Amniotic epithelial cell (primary cell): ENCODE measurements at regions not wholly inside any gene's neighbourhood (a gene's known extent, or its start where the extent isn't known, plus 50 kb on each side); places are given as distances from the start of the nearest gene placed in this dataset.
A peak's percentile ranks its signal among the peaks of the same experiment; 100 is the strongest.
"Not testable (repeated sequence)": the region's sequence is repeated elsewhere in the genome, so short reads cannot be mapped to it uniquely, and the experiment has no call there.

Source experiments
- DNase-seq: peaks from one replicate; pipeline ENCODE4 v3.0.0-alpha.2; 2010; ENCODE audit warnings: low read depth

DNA sequence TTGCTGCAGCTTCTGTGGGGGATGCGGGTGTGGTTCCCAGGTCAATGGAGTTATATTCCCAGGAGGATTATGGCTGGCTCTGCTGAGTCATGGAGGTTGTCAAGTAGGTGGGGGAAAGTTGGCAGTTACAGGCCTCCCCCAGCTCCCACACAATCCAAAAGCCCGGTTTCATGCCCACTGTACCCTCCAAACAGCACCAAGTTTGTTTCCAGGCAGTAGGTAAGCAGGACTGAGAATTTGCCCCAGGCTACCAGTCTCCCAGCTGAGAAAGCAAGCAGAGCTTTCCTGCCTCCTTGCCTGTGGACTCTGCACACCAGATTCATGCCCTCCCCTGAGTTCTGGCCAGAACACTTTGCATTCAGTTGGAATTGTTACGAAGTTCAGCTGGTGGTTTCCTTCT, 578.2 kb downstream of the MEI4 start:
- DNase-seq = no peak

DNA sequence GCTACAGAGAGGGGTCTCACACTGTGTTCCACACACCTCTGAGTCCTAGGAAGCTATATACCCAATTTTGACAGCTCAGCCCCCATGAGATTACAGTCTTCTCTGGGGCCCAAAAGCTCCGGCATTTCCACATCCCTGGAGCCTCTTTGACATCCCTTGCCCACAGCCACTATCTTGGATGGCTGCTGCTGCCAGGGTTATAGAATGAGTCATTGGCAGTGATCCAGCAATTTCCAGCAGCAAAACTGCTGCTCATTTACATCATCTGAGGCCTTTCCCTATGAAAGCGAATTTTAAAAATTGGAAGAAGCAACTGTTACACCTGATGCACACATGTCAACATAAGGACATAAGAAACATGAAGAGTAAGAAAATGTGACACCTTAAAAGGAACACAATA, 590.7 kb downstream of the MEI4 start:
- DNase-seq = peak; percentile 8

- DNase-seq = no peak
These were observed 599.1 kb downstream of the MEI4 start for GRCh38 chr6:78251931-78252330.

- no peak for DNase-seq
These were observed 600.8 kb downstream of the MEI4 start for GRCh38 chr6:78253618-78254017.

DNA sequence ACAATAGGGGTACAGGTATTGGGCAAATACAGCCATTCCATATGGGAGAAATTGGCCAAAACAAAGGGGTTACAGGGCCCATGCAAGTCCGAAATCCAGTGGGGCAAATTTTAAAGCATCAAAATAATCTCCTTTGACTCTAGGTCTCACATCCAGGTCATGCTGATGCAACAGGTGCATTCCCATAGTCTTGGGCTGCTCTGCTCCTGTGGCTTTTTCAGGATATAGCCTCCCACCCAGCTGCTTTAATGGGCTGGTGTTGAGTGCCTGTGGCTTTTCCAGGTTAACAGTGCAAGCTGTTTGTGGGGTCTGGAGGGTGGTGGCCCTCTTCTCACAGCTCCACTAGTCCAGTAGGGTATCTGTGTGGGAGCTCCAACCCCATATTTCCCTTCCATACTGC, 607.1 kb downstream of the MEI4 start:
- DNase-seq = no peak

GRCh38 chr6:78260427-78260826, 606.9 kb upstream of the IRAK1BP1 start:
- DNase-seq = not testable (repeated sequence)

- DNase-seq = no peak
These were observed 598.5 kb upstream of the IRAK1BP1 start for GRCh38 chr6:78268591-78269452.

GRCh38 chr6:78300885-78301284, 566.5 kb upstream of the IRAK1BP1 start:
- DNase-seq = no peak

DNA sequence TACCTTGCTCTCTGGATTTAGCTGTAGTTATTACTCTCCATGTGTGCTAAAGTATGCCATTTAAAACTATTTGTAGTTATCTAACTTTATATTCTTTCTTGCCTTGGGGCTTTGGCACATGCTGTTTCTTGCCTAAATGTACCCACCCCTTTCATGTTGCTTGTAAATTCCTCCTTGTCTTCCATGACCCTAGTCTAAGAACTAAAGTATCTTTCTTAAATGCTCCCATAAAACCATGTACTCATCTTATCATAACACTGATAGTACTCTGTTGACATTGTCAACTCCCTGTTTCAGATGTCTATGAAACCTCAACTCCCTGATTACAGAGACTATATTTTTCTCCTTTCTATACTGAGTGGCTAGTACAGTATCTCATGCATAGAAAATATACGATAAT, 564.9 kb upstream of the IRAK1BP1 start:
- no peak for DNase-seq

- no peak for DNase-seq
These were observed 559.3 kb upstream of the IRAK1BP1 start for GRCh38 chr6:78308025-78308424.

- DNase-seq = no peak
These were observed 545.1 kb upstream of the IRAK1BP1 start for GRCh38 chr6:78322068-78322845.

- DNase-seq = peak; percentile 1
These were observed 543.1 kb upstream of the IRAK1BP1 start for GRCh38 chr6:78324213-78324612.

DNA sequence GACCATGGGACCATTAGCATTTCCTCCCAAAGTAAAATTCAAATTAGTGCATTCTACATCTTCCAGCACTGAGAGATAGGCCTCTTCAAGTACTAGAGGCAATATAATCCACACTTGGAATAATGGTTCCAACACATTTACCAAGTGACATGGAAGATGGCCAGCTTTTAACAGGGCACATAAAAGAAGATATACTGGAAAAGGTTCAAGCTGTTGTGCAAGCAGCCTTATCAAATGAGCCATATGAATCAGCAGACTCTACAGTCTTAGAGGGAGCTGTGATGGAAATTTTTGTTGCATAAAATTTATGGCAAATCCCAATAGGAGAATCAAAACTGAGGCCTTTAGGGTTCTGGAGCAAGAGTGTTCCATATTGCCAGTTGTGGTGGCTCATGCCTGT, 526.6 kb upstream of the IRAK1BP1 start:
- peak; percentile 0 for DNase-seq

- no peak for DNase-seq
These were observed 521.5 kb upstream of the IRAK1BP1 start for GRCh38 chr6:78345882-78346281.

- peak; percentile 7 for DNase-seq
These were observed 520.0 kb upstream of the IRAK1BP1 start for GRCh38 chr6:78347191-78347916.

GRCh38 chr6:78353040-78353439, 514.3 kb upstream of the IRAK1BP1 start:
- DNase-seq = no peak

DNA sequence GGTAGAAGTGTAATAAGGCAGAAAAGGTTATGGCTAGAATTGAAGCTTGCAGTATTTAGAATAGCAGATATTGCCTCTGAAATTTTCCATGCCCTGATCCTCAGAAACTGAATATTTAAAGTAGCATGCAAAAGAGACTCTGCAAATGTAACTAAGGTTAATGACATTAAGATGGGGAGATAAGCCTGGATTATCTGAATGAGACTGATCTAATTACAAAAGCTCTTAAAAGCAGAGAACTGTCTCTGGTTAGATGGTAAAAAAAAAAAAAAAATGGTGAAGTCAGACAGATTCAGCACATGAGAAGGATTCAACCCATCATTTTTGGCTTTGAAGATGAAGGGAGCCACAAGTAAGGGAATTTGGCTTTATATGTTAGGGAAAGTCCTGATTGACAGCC, 503.7 kb upstream of the IRAK1BP1 start:
- DNase-seq = no peak

DNA sequence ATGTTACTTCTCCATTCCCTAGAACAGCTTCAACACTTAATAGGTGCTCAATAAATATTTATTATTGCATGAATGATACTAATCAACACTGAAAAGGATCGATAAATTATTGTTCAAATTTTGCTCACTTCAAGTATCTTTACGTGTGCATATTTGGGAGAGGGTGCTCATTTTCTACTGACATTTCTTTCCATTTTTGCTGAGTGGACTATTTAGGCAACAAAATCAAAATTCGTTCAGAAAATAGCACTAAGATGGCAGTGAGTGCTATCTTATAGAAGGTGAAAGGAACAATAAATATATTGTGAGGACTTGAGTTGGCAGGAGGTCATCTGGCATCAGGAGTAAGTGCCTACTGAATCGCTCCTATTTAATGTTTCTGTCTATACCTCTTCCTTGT, 501.9 kb upstream of the IRAK1BP1 start:
- no peak for DNase-seq

- no peak for DNase-seq
These were observed 490.3 kb upstream of the IRAK1BP1 start for GRCh38 chr6:78377056-78377455.

DNA sequence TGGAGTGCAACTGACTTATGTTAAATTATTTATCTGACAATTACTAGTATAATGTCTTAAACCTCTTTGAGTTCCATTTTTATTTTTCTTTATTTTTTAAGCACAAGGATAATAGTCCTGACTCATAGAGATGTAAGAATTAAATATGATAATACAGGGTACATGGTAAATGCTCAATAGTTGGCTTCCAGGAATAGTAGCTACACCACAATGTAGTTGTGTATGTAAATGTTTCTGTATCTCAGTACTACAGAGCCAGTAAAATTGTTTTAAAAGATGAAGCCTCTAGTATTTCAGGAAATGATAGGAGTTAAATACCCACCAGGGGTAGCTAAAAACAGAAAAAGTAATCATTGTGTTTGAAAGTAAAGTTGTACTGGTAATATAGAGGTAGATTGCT, 487.4 kb upstream of the IRAK1BP1 start:
- no peak for DNase-seq

DNA sequence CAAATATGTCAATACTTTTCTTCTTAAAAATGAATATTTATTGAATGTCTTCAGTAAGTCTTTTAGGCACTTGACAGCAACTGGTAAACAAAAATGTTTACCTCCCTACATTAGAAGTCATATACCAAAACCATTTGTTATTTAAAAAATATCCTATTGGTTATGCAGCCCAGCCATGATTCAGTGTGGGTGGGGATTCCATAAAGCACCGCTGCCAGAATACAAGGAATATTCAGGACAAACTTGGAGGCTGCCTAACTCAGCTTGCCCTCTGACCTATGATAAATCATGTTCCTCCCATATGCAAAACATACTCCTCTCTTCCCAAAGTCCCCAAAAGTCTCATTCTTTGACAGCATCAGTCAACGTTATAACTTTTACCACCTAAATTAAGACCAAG, 486.8 kb upstream of the IRAK1BP1 start:
- DNase-seq = no peak

DNA sequence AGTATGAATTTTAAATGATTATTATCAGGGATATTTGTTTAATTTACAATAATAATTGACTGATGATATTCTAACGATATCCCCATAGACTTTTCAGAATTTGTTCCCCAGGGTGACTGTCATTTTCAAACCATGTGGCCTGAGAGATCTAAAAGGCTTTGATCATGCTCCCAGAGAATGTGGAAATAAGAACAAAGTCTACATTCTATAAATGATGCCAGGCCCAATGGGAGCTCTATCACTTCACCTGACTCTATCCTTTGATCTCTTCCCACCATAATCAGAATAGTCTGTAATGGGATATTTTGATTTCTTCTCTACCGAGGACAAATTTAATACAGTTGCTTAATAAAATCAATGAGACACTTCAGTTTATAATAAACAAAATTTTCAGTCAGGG, 483.4 kb upstream of the IRAK1BP1 start:
- no peak for DNase-seq

- not testable (repeated sequence) for DNase-seq
These were observed 480.5 kb upstream of the IRAK1BP1 start for GRCh38 chr6:78386854-78387253.
